ENCODE measurements at regions not wholly inside any gene's neighbourhood (a gene's known extent, or its start where the extent isn't known, plus 50 kb on each side); places are given as distances from the start of the nearest gene placed in this dataset.
"Not testable (repeated sequence)": the region's sequence is repeated elsewhere in the genome, so short reads cannot be mapped to it uniquely, and the experiment has no call there.

- DNase-seq (ENCODE audit: extremely low read depth, low read depth), result no peak
Measured at GRCh38 chr2:239806276-239806675, 218.9 kb downstream of the NDUFA10 start.

GRCh38 chr2:239805414-239805813, 219.7 kb downstream of the NDUFA10 start:
- DNase-seq (ENCODE audit: extremely low read depth, low read depth), result no peak

- no peak for DNase-seq (ENCODE audit: extremely low read depth, low read depth)
Measured at GRCh38 chr2:239805043-239805329, 220.2 kb downstream of the NDUFA10 start.

- DNase-seq (ENCODE audit: extremely low read depth, low read depth), result no peak
Measured at GRCh38 chr2:239804161-239805042, 220.7 kb downstream of the NDUFA10 start.

- no peak for DNase-seq (ENCODE audit: extremely low read depth, low read depth)
Measured at GRCh38 chr2:239803766-239804115, 221.4 kb downstream of the NDUFA10 start.

GRCh38 chr2:239803102-239803765, 221.9 kb downstream of the NDUFA10 start:
- no peak for DNase-seq (ENCODE audit: extremely low read depth, low read depth)

- DNase-seq (ENCODE audit: extremely low read depth, low read depth), result no peak
Measured at GRCh38 chr2:239802185-239802649, 222.9 kb downstream of the NDUFA10 start.

GRCh38 chr2:239801404-239802184, 223.5 kb downstream of the NDUFA10 start:
- DNase-seq (ENCODE audit: extremely low read depth, low read depth), result no peak

GRCh38 chr2:239800785-239801386, 224.3 kb downstream of the NDUFA10 start:
- no peak for DNase-seq (ENCODE audit: extremely low read depth, low read depth)

GRCh38 chr2:239797316-239797715, 227.8 kb downstream of the NDUFA10 start:
- no peak for DNase-seq (ENCODE audit: extremely low read depth, low read depth)

- DNase-seq (ENCODE audit: extremely low read depth, low read depth), result not testable (repeated sequence)
Measured at GRCh38 chr2:239795761-239796160, 229.4 kb downstream of the NDUFA10 start.

- DNase-seq (ENCODE audit: extremely low read depth, low read depth), result no peak
Measured at GRCh38 chr2:239793836-239794235, 231.3 kb downstream of the NDUFA10 start.

- DNase-seq (ENCODE audit: extremely low read depth, low read depth), result no peak
Measured at GRCh38 chr2:239793086-239793485, 232.1 kb downstream of the NDUFA10 start.

GRCh38 chr2:239792405-239793084, 232.6 kb downstream of the NDUFA10 start:
- no peak for DNase-seq (ENCODE audit: extremely low read depth, low read depth)

GRCh38 chr2:239791526-239792404, 233.4 kb downstream of the NDUFA10 start:
- DNase-seq (ENCODE audit: extremely low read depth, low read depth), result no peak

GRCh38 chr2:239790721-239791120, 234.4 kb downstream of the NDUFA10 start:
- no peak for DNase-seq (ENCODE audit: extremely low read depth, low read depth)

GRCh38 chr2:239790313-239790712, 234.8 kb downstream of the NDUFA10 start:
- no peak for DNase-seq (ENCODE audit: extremely low read depth, low read depth)

- DNase-seq (ENCODE audit: extremely low read depth, low read depth), result no peak
Measured at GRCh38 chr2:239789711-239790110, 235.4 kb downstream of the NDUFA10 start.

GRCh38 chr2:239788576-239789098, 236.5 kb downstream of the NDUFA10 start:
- no peak for DNase-seq (ENCODE audit: extremely low read depth, low read depth)
